T-helper 1 cell treated with Interleukin-12 subunit alpha and Interleukin-12 subunit beta and Interleukin-4 antibody, amounts not matched to agents 30 ng/mL and 1 ng/mL, for 36 hours (primary cell): ENCODE measurements at regions not wholly inside any gene's neighbourhood (a gene's known extent, or its start where the extent isn't known, plus 50 kb on each side); places are given as distances from the start of the nearest gene placed in this dataset.

ENCODE experiments used
- intact Hi-C: fragments of 100-400 bp; cut with micrococcal nuclease; formaldehyde crosslinking; loops from one replicate; pipeline ENCODE4 v1.15.1; 2024

GRCh38 chr5:38032149-38032548 lies 192.3 kb upstream of the GDNF start:
- intact Hi-C loops: no loop called here

- intact Hi-C loops: no loop called here
Measured at GRCh38 chr5:38031304-38031703, 191.5 kb upstream of the GDNF start.

DNA sequence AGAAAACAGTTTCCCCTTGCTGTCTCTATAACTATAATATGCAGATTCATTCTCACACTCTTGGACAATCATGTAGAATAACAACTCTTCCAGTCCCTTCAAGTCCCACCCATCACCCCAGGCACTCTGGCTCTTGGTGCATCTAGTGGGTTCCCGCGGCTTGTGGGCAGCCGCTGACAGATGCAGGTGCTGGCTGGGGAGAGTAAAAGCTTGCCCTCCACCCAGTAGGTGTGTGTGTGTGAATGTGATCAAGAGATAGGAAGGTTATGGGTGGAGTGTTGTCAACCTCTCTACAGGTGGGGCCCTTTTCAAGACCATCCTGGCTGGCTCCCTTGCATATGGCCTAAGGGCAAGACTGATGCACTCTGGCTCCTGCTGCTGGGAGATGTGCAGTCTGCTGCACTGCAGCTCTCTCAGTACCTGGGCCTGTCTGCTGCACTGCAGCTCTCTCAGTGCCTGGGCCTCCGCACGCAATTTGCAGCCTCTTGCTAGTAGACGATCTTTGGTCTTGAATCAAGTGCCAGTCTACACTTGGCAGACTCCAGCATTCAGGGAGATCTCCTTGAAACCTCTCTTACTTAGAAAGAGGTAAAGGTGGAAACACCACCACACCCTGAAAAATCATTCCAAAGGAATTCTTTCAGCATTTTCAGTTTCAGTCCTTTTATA lies 189.7 kb upstream of the GDNF start:
- intact Hi-C loops: no loop called here

DNA sequence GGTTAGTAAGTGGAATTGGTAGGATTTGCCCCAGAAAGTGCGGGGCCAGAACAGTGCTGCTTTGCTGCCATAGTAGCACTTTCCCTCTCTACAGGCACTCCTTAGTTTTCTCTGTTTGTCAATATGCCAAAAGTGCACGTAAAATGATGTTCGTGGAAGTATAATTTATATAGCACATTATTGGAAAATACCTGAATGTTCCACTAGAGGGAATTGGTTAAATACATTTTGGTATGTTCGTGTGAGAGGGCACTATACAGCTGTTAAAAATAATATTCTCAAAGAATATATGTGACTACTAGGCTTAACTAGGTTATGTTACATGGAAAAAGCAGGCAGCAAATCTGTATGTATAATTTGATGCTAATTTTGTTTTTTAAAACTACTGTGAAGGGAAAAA lies 184.0 kb upstream of the GDNF start:
- intact Hi-C loops: no loop called here

GRCh38 chr5:38023371-38023770 lies 183.5 kb upstream of the GDNF start:
- intact Hi-C loops: no loop called here

DNA sequence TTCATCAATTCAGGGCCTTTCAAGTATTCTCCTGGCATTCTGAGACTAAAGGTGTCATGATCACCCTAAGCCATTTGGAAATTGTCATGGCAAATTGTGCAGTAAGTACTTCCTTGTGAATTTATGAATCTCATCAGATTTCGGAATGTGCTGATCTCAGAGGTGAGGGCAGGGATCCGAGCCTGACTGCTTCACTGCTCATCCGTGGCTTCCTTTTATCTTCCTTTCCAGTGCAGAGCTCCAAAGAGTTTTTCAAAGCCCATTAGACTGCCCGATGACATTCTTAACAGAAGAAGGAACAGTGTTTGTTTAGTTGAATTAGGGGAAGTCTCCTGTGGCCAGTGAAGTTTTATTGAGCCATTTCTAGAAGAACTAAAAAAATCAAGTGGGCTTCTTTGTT lies 182.8 kb upstream of the GDNF start:
- intact Hi-C loops: no loop called here

GRCh38 chr5:38018016-38018415 lies 178.2 kb upstream of the GDNF start:
- intact Hi-C loops: no loop called here

- intact Hi-C loops: no loop called here
Measured at GRCh38 chr5:38013107-38013506, 173.3 kb upstream of the GDNF start.

DNA sequence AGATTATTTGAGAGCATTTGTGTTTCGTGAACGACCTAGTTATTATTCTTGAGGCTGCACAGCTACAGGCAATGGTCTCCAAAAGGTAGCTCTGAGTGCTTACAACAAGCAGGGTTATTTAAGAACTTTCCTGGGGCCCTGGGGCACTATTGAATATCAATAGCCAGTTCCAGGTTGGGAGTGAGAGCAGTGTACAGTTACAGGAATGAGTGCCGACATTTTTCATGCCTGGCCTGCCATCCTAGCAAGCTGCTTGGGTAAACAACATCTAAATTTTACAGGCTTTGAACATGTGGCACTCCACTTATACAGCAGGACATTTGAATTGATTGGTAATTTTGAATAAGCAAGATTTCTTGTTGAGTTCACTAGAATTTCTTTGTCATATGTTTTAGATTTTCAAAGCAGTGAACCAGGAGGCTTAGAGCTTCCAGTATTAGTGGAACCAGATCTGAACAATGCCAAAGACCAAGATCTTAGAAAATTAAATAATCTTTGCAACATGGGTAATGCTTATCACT lies 171.9 kb upstream of the GDNF start:
- intact Hi-C loops: no loop called here

GRCh38 chr5:38009749-38010358 lies 170.0 kb upstream of the GDNF start:
- intact Hi-C loops: no loop called here

DNA sequence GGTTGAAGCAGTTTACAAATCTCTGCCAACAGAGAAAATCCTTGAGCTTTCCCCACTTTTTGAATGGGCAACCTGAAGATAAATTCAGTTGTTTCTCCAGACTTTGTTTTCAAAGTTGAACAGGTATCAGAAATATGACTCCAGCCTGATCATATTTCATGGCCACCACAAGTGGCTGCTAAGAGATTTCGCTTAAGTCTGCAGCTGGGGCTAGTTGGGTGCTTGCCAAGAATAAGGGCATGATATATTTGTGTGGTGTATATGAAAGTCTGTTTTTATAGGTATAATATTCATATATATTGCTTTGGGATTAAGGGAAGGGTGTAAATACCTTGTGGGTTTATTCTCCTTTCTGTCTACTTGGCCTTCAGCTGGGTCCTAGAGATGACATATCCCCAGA lies 168.4 kb upstream of the GDNF start:
- intact Hi-C loops: no loop called here

DNA sequence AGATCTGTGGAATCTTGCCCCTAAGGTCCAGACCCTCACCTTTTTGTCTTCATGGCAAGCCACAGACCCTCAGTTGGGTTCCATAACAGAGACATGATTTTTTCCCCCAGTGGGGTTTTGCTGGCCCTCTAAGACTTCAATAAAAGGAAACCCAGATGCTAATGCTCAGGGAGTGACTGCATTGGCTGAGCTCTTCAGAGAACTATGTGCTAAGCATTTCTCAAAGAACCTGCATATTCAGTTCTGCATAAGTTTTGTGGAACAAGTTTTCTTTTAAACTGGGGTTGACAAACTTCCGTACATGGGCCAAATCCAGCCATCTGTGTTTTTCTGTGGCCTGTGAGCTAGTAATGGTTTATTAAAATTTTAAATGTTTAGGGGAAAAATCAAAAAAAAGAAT lies 159.8 kb upstream of the GDNF start:
- intact Hi-C loops: no loop called here

- intact Hi-C loops: no loop called here
Measured at GRCh38 chr5:37996918-37997317, 157.1 kb upstream of the GDNF start.

GRCh38 chr5:37994729-37995128 lies 154.9 kb upstream of the GDNF start:
- intact Hi-C loops: no loop called here

DNA sequence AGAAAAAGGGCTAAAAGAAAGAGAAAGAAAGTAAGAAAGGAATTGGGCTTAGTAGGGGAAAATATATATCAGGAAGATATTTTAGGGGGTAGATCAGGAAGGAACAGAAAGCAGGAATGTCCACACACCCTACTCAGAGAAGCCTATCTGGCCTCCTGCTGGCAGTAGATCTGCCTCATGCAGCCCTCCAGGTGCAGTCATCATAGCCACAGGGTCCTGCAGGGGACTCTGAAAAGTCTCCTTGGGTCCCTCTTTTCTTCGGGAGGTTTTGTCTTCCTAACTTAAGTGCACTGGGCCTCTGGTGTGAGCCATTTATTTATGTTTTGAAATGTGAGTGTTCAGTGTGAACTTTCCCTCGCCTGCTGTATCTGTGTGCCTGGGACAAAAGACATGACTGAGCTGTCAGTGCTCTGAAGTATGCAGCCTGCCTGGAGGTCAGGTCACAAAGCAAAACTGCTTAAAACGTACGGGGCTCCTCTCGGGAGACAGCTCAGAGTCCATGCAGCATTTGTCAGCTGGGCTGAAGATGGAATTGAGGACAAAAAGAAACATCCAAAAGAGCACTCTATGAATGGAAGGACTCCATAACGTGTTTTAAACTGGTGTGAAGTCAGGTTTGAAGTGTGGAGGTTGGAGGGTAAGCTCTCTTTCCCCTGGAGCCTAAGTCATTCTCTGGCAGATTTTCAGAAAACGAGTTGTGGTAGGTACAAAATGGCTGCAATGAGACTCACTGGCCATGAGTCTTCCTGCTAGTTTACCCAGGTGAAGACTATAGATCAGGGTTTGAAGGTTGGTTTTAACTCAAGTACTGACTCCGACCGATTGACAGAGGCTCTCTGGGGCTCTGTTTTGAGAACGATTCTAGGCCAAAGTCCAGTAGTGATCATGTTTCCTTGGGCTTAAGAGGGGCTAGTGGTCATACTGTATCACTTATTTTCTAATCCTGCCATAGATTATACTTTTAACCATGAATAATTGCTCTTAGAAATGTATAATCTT lies 151.8 kb upstream of the GDNF start:
- intact Hi-C loops: no loop called here

DNA sequence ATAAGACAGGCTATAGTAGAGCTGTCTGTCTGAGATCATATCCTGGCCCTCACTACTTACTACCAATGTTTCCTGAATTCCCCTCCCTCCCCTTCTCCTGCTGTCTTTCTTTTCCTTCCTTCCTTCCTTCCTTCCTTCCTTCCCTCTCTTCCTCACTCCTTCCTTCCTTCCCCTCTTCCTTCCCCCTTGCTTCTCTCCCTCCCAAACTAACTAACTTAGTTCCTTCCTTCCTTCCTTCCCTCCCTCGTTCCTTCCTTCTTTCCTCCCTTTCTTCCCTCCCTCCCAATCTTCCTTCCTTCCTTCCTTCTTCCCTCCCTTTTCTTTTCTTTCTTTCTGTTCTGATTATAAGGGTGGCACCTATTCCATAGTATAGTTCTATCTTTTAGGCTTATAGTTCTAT lies 150.0 kb upstream of the GDNF start:
- intact Hi-C loops: no loop called here

- intact Hi-C loops: no loop called here
Measured at GRCh38 chr5:37988454-37989046, 148.7 kb upstream of the GDNF start.

DNA sequence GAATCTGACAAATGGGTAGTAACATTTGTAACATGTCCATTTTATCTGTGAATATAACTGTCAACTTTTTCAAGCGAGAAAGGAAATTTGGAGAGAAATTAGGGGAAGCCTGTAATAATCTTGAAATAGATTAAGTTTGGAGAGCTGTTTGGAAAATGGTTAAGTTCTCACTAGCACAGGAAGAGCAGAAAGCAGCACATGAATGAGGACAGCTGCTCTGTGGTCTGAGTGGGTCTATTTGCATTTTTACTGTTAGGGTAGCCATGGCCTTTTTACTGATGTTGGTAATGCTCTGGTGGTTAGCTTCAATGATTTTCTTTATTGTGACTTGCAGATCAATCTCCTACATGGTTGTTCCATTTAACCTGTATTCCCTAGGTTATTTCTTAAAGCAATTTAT lies 144.5 kb upstream of the GDNF start:
- intact Hi-C loops: no loop called here

DNA sequence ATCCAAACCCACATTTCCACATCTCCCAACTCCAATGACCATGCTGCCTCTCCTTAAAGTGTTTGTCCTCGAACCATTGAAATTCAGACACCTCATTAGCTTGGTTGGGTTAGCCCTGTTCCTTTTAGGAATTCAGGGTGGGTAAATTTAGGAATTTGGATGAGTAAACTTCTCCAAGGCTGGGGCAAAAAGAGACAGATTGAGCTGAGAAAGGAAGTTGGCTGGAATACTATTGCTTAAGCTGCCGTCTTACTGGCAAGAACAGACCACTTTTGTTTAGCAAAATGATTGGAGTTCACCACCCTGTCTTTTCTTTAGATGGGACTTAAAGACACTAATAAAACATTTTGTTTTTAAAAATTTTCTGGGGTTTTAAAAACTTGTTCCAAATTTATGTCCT lies 143.6 kb upstream of the GDNF start:
- intact Hi-C loops: no loop called here

DNA sequence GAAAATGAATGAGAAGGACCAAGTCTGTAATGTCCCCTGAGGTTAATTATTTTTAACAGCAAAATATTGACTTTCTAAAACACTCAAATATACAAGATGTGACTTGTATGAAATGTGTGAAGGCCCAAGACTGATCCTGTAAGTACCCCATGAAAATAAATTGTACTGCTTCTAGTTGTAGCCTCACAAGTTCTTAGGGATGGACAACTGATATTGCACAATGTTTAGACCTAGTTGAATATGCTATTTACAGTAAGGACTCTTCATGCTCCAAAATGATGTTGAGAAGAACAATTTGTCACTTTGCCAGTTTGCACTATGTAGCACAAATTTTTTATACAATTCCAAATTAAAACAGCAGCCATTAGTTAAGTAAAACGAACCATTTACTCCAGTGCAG lies 139.7 kb upstream of the GDNF start:
- intact Hi-C loops: no loop called here

DNA sequence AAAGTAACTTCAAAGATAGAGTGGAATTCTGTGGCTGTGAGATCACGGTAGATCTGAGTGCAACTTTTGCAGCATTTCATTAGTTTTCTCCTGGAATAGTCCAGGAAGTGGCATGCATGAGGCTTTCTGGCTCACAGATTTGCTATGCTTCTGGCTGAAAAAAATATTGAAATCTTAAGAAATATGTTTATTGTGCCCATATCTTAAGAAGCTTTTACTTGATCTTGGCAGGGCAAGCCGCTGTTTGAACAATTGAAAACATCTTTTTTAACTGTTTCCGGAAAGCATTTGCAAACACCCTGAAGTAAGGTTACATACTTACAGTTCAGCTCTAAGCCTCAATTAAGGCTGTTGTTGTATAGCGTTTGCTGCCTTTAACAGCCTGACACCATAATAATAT lies 135.7 kb upstream of the GDNF start:
- intact Hi-C loops: no loop called here
